Ovary (tissue), 3 donors: ENCODE measurements at regions not wholly inside any gene's neighbourhood (a gene's known extent, or its start where the extent isn't known, plus 50 kb on each side); places are given as distances from the start of the nearest gene placed in this dataset.

Experiments
- CTCF ChIP-seq, 3 donors: fragments of 450-650 bp in 2 of 3; fragments of 200-600 bp in 1 of 3; IDR thresholded peaks; one replicate each; pipeline versions ENCODE4 v1.5.1 to v1.8.0; 2016 to 2022; ENCODE audit warnings: antibody characterized with exemption in 3 of 3, mild to moderate bottlenecking in 1 of 3
- EP300 ChIP-seq: sonication (generic); formaldehyde crosslinking; IDR thresholded peaks from one replicate; pipeline ENCODE4 v1.6.1; 2017; ENCODE audit warnings: antibody characterized with exemption
- POLR2A ChIP-seq: fragments of 450-650 bp; IDR thresholded peaks from one replicate; pipeline ENCODE4 v1.6.1; 2017; ENCODE audit warnings: antibody characterized with exemption, mild to moderate bottlenecking, moderate library complexity
- donor health status: DM: no; HTN: no; CAD: no.

DNA sequence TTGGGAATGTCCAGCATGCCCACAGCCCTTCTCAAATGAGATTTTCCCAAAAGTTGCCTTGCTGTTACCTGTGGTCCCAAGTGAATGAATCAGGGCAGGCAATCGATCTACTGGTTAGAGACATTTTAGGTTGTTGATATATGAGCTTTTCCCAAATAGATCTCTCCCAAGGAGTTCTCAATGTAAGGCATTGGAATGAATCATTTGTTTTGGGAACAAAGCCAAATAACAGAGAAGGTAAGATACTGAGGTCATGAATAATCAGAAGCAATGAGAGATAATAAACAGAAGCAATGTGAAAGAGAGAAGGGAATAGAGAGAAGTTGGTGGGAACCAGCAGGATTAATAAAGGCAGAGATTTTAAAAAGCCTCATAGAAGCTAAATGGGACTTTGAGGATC is 93.6 kb upstream of the FER start:
- no peak for TF ChIP-seq POLR2A
- TF ChIP-seq CTCF (IDR thresholded peaks at IDR 0.05) = no peak
- no peak for TF ChIP-seq EP300
